Mesodermal cell (in vitro differentiated cells): ENCODE measurements at regions not wholly inside any gene's neighbourhood (a gene's known extent, or its start where the extent isn't known, plus 50 kb on each side); places are given as distances from the start of the nearest gene placed in this dataset.

Experiments used
- H3K27ac ChIP-seq: 2 replicates; pipeline ENCODE4 v1.7.0; 2013; ENCODE audit warnings: mild to moderate bottlenecking, low read depth, low read length, moderate library complexity; ENCODE audit not compliant: severe bottlenecking
- H3K36me3 ChIP-seq: 2 replicates; pipeline ENCODE4 v1.7.1; 2013; ENCODE audit warnings: mild to moderate bottlenecking, low read length, moderate library complexity; ENCODE audit not compliant: control insufficient read depth, insufficient read depth
- H3K4me1 ChIP-seq: one replicate; pipeline ENCODE4 v1.7.1; 2013; ENCODE audit warnings: mild to moderate bottlenecking, low read length; ENCODE audit not compliant: insufficient read depth, control insufficient read depth, poor library complexity, severe bottlenecking
- H3K4me3 ChIP-seq: 2 replicates; pipeline ENCODE4 v1.7.0; 2013; ENCODE audit warnings: low read length, control low read depth, mild to moderate bottlenecking; ENCODE audit not compliant: insufficient read depth, poor library complexity, severe bottlenecking; ENCODE audit errors: extremely low read depth
- H3K9me3 ChIP-seq: 2 replicates; pipeline ENCODE4 v1.7.1; 2013; ENCODE audit warnings: mild to moderate bottlenecking, low read length, moderate library complexity; ENCODE audit not compliant: control insufficient read depth
- WGBS, 2 experiments: methylation state at CpG; one replicate each; pipeline ENCODE4 v1.1.5; 2013; ENCODE audit warnings: missing lambda C conversion rate in 2 of 2; ENCODE audit not compliant: insufficient coverage in 2 of 2; 5-methylcytosine and 5-hydroxymethylcytosine counted together

- Histone ChIP-seq H3K4me1 (no peaks in the 10 kb centered on the region), H3K4me3 (no peak overlapping the region), H3K27ac (no peak overlapping the region), H3K9me3 (no peaks in the 10 kb centered on the region), H3K36me3 (no peaks in the 10 kb centered on the region)
- 100% methylated on average over 1 of the region's 2 CpGs; no CpG with 5 or more reads in 1 of the 2 experiments for WGBS, 2 experiments
These were observed 412.0 kb upstream of the RBMS3 start for GRCh38 chr3:28868897-28869296.

- Histone ChIP-seq H3K4me3 (no peak overlapping the region), H3K36me3 (no peaks in the 10 kb centered on the region), H3K4me1 (no peaks in the 10 kb centered on the region), H3K27ac (no peak overlapping the region), H3K9me3 (no peaks in the 10 kb centered on the region)
- 89% methylated on average over 1 of the region's 1 CpG; no CpG with 5 or more reads in 1 of the 2 experiments for WGBS, 2 experiments
These were observed 403.0 kb upstream of the RBMS3 start for GRCh38 chr3:28877912-28878311.

- no peaks in the 10 kb centered on the region for H3K9me3 ChIP-seq
- H3K4me3 ChIP-seq = no peak overlapping the region
- H3K4me1 ChIP-seq = no peaks in the 10 kb centered on the region
- 100% methylated on average over 1 of the region's 1 CpG; no CpG with 5 or more reads in 1 of the 2 experiments for WGBS, 2 experiments
- no peaks in the 10 kb centered on the region for H3K36me3 ChIP-seq
- no peak overlapping the region for H3K27ac ChIP-seq
These were observed 390.5 kb upstream of the RBMS3 start for GRCh38 chr3:28890373-28890772.

- WGBS, 2 experiments = 81 to 92% methylated on average over 3 of the region's 4 CpGs
These were observed 389.4 kb upstream of the RBMS3 start for GRCh38 chr3:28891485-28891884.

GRCh38 chr3:28900301-28900700 is 380.6 kb upstream of the RBMS3 start:
- no peaks in the 10 kb centered on the region for H3K4me1 ChIP-seq
- H3K36me3 ChIP-seq = no peaks in the 10 kb centered on the region
- no peak overlapping the region for H3K27ac ChIP-seq
- WGBS, 2 experiments = 20 to 100% methylated on average over 1 of the region's 1 CpG
- no peaks in the 10 kb centered on the region for H3K9me3 ChIP-seq
- no peak overlapping the region for H3K4me3 ChIP-seq

More at GRCh38 chr3:28891485-28891884, 389.4 kb upstream of the RBMS3 start:
- no peak overlapping the region for H3K27ac ChIP-seq
- H3K4me3 ChIP-seq = no peak overlapping the region
- H3K9me3 ChIP-seq = no peaks in the 10 kb centered on the region
- H3K36me3 ChIP-seq = no peaks in the 10 kb centered on the region
- H3K4me1 ChIP-seq = no peaks in the 10 kb centered on the region

- Histone ChIP-seq H3K4me1 (no peaks in the 10 kb centered on the region), H3K36me3 (no peaks in the 10 kb centered on the region), H3K4me3 (no peak overlapping the region), H3K27ac (no peak overlapping the region), H3K9me3 (no peaks in the 10 kb centered on the region)
These were observed 379.9 kb upstream of the RBMS3 start for GRCh38 chr3:28901018-28901417.

- Histone ChIP-seq H3K27ac (no peak overlapping the region), H3K4me1 (no peaks in the 10 kb centered on the region), H3K9me3 (no peaks in the 10 kb centered on the region), H3K36me3 (no peaks in the 10 kb centered on the region), H3K4me3 (no peak overlapping the region)
- WGBS, 2 experiments = 92 to 97% methylated on average over 21 to 23 of the region's 30 CpGs
These were observed 377.7 kb upstream of the RBMS3 start for GRCh38 chr3:28903171-28903601.

GRCh38 chr3:28905798-28906197 is 375.1 kb upstream of the RBMS3 start:
- Histone ChIP-seq H3K4me1 (no peaks in the 10 kb centered on the region), H3K9me3 (no peaks in the 10 kb centered on the region), H3K27ac (no peak overlapping the region), H3K4me3 (no peak overlapping the region), H3K36me3 (no peaks in the 10 kb centered on the region)
- 80 to 93% methylated on average over 1 to 3 of the region's 3 CpGs for WGBS, 2 experiments

- 92 to 100% methylated on average over 6 of the region's 9 CpGs for WGBS, 2 experiments
- Histone ChIP-seq H3K9me3 (no peaks in the 10 kb centered on the region), H3K4me3 (no peak overlapping the region), H3K27ac (no peak overlapping the region), H3K4me1 (no peaks in the 10 kb centered on the region), H3K36me3 (no peaks in the 10 kb centered on the region)
These were observed 374.1 kb upstream of the RBMS3 start for GRCh38 chr3:28906561-28907310.

- Histone ChIP-seq H3K27ac (no peak overlapping the region), H3K4me3 (no peak overlapping the region)
- no CpG with 5 or more reads among the region's 3 CpGs for WGBS, 2 experiments
These were observed 373.3 kb upstream of the RBMS3 start for GRCh38 chr3:28907616-28908015.

GRCh38 chr3:28912120-28912885 is 368.6 kb upstream of the RBMS3 start:
- H3K9me3 ChIP-seq = no peaks in the 10 kb centered on the region
- H3K27ac ChIP-seq = no peak overlapping the region
- no peaks in the 10 kb centered on the region for H3K36me3 ChIP-seq
- H3K4me3 ChIP-seq = no peak overlapping the region
- 100% methylated on average over 1 of the region's 6 CpGs for WGBS, 2 experiments
- H3K4me1 ChIP-seq = peaks cover 11% of the 10 kb centered on the region

More at GRCh38 chr3:28907616-28908015, 373.3 kb upstream of the RBMS3 start:
- Histone ChIP-seq H3K4me1 (no peaks in the 10 kb centered on the region), H3K36me3 (no peaks in the 10 kb centered on the region), H3K9me3 (no peaks in the 10 kb centered on the region)
